22Rv1 (cell line): ENCODE measurements at regions not wholly inside any gene's neighbourhood (a gene's known extent, or its start where the extent isn't known, plus 50 kb on each side); places are given as distances from the start of the nearest gene placed in this dataset.
"Not testable (repeated sequence)": the region's sequence is repeated elsewhere in the genome, so short reads cannot be mapped to it uniquely, and the experiment has no call there.

Experiments used
- H3K27ac ChIP-seq: fragments of 450-650 bp; 2 replicates; pipeline ENCODE4 v1.5.1; 2017
- ZFX ChIP-seq: fragments of 450-650 bp; IDR thresholded peaks from 2 replicates; pipeline ENCODE4 v1.6.1; 2017; ENCODE audit warnings: antibody characterized with exemption, borderline replicate concordance
- TF ChIP-seq, protein P1 (sequence below): fragments of 450-650 bp; IDR thresholded peaks from 2 replicates; pipeline ENCODE4 v1.5.1; 2017; ENCODE audit warnings: mild to moderate bottlenecking

DNA sequence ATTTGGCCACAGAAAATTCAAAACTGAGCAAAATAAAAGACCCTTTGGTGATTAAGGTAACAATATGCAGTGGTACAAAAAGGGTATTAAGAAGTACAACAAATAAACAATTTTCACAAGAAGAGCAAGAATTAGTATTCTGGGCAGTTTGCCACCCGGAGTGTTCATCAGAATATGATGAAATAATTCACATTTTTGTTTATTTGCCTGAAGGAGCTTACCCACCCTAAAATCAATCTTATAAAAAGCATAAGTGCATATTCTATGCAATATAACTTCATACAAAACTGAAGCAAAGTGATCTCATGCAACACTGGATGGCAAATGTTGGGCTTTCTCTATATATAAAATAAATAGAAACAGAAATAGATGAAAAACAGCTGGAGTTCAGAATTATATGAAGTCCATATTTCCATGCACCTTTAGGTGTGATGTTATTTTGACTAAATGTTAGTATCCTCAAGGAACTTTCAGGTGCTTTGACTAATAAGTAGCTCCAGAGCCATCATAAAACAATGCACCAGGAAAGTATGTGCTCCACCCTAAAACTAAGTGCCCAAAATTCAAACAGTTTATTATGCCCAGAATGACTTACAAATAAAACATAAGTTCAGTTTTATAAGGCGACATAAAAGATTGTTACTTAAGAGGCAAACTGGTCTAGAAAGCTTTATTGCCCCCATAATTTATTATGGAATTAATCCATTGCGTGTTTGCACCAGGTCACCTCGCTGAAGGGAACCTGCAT, 474.3 kb downstream of the SEMA3D start:
- TF ChIP-seq, protein P1, sequence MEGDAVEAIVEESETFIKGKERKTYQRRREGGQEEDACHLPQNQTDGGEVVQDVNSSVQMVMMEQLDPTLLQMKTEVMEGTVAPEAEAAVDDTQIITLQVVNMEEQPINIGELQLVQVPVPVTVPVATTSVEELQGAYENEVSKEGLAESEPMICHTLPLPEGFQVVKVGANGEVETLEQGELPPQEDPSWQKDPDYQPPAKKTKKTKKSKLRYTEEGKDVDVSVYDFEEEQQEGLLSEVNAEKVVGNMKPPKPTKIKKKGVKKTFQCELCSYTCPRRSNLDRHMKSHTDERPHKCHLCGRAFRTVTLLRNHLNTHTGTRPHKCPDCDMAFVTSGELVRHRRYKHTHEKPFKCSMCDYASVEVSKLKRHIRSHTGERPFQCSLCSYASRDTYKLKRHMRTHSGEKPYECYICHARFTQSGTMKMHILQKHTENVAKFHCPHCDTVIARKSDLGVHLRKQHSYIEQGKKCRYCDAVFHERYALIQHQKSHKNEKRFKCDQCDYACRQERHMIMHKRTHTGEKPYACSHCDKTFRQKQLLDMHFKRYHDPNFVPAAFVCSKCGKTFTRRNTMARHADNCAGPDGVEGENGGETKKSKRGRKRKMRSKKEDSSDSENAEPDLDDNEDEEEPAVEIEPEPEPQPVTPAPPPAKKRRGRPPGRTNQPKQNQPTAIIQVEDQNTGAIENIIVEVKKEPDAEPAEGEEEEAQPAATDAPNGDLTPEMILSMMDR = no peak
- TF ChIP-seq ZFX = no peak
- H3K27ac ChIP-seq = no peak overlapping the region

DNA sequence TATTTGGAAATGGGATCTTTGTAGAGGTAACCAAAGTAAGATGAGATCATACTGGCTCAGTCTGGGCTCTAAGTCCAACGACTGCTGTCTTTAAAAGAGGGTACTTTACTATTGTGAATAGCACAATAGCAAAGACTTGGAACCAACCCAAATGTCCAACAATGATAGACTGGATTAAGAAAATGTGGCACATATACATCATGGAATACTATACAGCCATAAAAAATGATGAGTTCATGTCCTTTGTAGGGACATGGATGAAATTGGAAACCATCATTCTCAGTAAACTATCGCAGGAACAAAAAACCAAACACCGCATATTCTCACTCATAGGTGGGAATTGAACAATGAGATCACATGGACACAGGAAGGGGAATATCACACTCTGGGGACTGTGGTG, 476.3 kb downstream of the SEMA3D start:
- H3K27ac ChIP-seq = not testable (repeated sequence)

DNA sequence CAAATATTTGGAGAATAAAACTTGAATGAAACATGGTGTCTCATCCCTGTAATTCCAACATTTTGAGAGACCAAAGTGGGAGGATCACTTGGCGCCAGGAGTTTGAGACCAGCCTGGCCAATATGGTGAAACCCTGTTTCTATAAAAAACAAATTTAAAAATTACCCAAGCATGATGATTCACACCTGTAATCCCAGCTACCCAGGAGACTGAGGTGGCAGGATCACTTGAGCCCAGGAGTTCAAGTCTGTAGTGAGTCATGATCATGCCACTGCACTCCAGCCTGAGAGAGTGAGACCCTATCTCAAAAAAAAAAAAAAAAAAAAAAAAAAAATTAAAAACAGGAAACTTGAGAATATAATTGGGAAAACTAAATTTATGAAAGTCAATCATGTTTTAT, 481.1 kb downstream of the SEMA3D start:
- no peak for TF ChIP-seq ZFX
- TF ChIP-seq, protein P1 = no peak
- H3K27ac ChIP-seq = no peak overlapping the region

DNA sequence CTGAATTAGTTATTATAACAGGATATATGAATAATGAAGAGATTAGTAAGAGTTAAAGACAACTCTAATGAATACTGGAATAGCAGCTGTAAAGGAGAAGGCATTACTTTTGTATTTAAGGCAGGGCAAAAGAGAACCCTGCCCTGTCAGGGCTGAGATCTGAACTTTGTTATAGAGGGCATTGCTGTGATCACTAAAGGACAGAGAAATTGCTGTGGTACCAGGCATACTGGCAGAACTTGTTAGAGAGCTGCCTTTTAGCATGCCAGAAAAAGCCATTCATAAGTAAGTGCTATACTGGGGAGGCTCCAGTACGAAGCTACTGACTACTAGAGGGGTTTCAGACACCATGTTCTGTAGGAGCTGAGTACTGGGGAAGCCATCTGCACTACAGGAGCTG, 481.8 kb downstream of the SEMA3D start:
- H3K27ac ChIP-seq = no peak overlapping the region
- TF ChIP-seq ZFX = no peak
- TF ChIP-seq, protein P1 = no peak

DNA sequence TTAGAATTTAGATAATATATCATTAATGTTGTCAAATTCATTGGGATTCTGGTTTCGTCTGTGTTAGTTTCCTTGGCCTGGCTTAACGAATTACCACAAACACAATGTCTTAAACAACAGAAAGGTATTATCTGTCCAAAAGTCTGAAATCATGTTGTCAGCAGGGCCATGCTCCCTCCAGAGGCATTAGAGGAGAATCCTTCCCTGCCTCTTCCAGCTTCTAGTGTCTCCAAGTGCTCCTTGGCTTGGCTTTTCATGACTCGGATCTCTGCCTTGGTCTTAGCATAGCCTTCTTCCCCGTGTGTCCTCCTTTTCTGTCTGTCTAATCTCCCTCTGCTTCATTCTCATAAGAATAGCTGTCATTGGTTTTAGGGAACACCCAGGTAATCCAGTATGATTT, 482.5 kb downstream of the SEMA3D start:
- TF ChIP-seq, protein P1 = no peak
- TF ChIP-seq ZFX = no peak
- H3K27ac ChIP-seq = no peak overlapping the region

DNA sequence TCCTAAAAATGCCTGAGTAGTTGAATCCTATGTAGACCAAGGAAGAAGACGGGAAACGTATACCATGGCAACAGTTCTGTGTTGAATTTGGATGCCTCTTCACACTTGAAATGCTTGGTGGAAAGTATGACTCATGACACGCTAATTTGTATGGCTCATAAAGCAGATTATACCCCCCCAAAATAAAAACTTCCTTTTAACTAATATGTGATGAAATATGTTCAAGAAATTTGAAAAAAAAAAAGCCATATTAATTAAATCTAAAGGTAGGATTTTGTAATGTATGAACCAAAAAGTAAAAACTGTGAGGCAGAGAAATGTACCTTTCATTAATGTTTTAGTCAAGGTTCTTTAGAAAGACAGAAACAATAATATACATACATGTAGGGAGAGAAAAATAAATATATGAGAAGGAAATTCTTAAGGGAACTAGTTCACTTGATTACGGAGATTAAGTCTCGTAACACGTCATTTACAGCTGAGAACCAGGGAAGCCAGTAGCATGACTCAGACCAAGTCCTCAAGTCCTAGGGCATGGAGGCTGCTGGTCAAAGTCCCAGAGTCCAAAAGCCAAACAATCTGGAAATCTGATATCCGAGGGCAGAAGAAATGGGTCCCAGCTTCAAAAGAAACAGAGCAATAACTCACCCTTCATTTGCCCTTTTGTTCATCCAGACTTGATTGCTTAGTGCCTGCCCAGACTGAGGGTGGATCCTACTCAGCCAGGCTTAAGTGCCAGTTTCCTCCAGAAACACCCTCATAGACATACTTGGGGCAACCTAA, 485.1 kb downstream of the SEMA3D start:
- TF ChIP-seq ZFX = no peak
- TF ChIP-seq, protein P1 = no peak
- no peak overlapping the region for H3K27ac ChIP-seq

DNA sequence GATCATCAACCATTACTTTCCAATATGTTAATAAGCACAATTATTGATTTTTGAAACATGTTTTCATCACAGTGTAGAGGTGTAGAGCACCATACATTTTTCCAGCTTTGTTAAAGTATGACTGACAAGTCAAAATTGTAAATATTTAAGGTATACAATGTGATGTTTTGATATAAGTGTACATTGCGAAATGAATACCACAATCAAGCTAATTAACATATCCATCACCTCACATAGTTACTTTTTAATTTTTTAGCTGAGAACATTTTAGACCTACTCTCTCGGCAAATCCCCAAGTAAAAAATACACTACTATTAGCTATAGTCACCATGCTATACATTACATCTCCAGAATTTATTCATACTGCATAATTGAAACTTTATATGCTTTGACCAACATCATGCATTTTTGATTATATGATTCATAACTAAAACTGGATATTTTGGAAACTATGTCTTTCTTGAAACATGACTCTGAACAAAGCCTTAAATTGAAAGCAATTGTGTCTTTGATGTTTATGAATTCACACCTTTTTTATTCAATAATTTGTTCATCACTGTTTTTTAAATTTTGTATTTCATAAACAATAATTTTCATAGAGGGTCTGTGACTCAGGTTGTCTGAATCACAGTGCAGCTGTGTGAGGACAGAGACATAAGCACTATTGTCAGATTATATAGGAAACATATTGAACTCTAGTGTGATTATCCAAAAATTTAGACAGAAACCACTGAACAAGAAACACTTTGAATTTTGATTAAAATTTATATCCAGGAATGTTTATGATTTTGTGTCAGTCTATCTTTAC, 486.1 kb downstream of the SEMA3D start:
- TF ChIP-seq, protein P1 = no peak
- no peak for TF ChIP-seq ZFX
- no peak overlapping the region for H3K27ac ChIP-seq
